Activated CD4-positive, alpha-beta T cell treated with anti-CD3 and anti-CD28 coated beads for 36 hours (primary cell): ENCODE measurements at regions not wholly inside any gene's neighbourhood (a gene's known extent, or its start where the extent isn't known, plus 50 kb on each side); places are given as distances from the start of the nearest gene placed in this dataset. TPM values are rescaled to one million over a fixed set of nuclear protein-coding genes. Genes with fewer than 3 reads are reported as not detected.

Experiments used
- microRNA-seq: library from miRNA; unstranded; fragments of <30 nt; microRNA quantifications from one replicate; pipeline ENCODE4 v1.2.0, GENCODE V29; 2021; ENCODE audit warnings: borderline replicate concordance

Small RNA genes lying in the stretch of these regions (microRNA-seq; reads per million reads assigned to microRNA genes)
- gene MIR4444-2 = not detected
